ENCODE measurements at regions not wholly inside any gene's neighbourhood (a gene's known extent, or its start where the extent isn't known, plus 50 kb on each side); places are given as distances from the start of the nearest gene placed in this dataset.

DNA sequence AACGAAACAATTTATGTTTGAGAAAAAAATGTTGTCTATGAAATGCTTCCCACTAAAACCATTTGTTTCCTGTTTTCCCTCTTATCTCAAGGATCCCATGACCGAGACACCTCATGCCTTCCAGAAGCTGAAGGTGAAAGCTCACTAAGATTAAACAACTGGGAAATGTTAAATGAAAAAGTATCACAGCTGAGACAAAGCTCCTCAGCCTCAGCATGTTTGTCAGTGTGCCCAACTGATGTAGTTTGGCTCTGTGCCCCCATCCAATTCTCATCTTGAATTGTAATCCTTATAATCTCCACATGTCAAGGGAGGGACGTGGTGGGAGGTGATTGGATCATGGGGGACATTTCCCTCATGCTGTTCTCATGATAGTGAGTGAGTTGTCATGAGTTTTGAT, 327.3 kb downstream of the HTR7 start:
- H3K4me1 ChIP-seq, result no peaks in the 10 kb centered on the region
- ChIA-PET POLR2A (no interaction called here), CTCF (interaction anchor here (1.3 kb wide), 1 partner anchor 17 kb away, joined by 4 read pairs; no protein-coding TSS in a partner anchor)
- no peak overlapping the region for H3K27ac ChIP-seq
- no peak for DNase-seq (ENCODE audit: low read depth in 1 of 2, low spot score in 1 of 2)
- FAIRE-seq, result no peak
- WGBS (ENCODE audit: missing lambda C conversion rate), result 1% methylated on average over 3 of the region's 3 CpGs
- no peak overlapping the region for H3K4me3 ChIP-seq
- H3K9me3 ChIP-seq, result no peaks in the 10 kb centered on the region
- no peak for TF ChIP-seq MAFK (IDR thresholded peaks at IDR 0.05; ENCODE audit: partially characterized antibody)
- TF ChIP-seq MYC (IDR thresholded peaks at IDR 0.05; ENCODE audit: borderline replicate concordance, low read length), result no peak
- TF ChIP-seq CHD2 (IDR thresholded peaks at IDR 0.05; ENCODE audit: low read length, partially characterized antibody), result no peak
- TF ChIP-seq HEYL (CRISPR knock-in tag; IDR thresholded peaks at IDR 0.05), result no peak
- no peak for TF ChIP-seq ESRRA (IDR thresholded peaks at IDR 0.05; ENCODE audit: borderline replicate concordance, low read length)
- TF ChIP-seq HDAC2 (IDR thresholded peaks at IDR 0.05), result no peak
- no peak for TF ChIP-seq ZC3H11A (IDR thresholded peaks at IDR 0.05)
- TF ChIP-seq, protein P1, sequence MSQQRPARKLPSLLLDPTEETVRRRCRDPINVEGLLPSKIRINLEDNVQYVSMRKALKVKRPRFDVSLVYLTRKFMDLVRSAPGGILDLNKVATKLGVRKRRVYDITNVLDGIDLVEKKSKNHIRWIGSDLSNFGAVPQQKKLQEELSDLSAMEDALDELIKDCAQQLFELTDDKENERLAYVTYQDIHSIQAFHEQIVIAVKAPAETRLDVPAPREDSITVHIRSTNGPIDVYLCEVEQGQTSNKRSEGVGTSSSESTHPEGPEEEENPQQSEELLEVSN (IDR thresholded peaks at IDR 0.05; ENCODE audit: borderline replicate concordance, low read depth), result no peak
- TF ChIP-seq, protein P2, sequence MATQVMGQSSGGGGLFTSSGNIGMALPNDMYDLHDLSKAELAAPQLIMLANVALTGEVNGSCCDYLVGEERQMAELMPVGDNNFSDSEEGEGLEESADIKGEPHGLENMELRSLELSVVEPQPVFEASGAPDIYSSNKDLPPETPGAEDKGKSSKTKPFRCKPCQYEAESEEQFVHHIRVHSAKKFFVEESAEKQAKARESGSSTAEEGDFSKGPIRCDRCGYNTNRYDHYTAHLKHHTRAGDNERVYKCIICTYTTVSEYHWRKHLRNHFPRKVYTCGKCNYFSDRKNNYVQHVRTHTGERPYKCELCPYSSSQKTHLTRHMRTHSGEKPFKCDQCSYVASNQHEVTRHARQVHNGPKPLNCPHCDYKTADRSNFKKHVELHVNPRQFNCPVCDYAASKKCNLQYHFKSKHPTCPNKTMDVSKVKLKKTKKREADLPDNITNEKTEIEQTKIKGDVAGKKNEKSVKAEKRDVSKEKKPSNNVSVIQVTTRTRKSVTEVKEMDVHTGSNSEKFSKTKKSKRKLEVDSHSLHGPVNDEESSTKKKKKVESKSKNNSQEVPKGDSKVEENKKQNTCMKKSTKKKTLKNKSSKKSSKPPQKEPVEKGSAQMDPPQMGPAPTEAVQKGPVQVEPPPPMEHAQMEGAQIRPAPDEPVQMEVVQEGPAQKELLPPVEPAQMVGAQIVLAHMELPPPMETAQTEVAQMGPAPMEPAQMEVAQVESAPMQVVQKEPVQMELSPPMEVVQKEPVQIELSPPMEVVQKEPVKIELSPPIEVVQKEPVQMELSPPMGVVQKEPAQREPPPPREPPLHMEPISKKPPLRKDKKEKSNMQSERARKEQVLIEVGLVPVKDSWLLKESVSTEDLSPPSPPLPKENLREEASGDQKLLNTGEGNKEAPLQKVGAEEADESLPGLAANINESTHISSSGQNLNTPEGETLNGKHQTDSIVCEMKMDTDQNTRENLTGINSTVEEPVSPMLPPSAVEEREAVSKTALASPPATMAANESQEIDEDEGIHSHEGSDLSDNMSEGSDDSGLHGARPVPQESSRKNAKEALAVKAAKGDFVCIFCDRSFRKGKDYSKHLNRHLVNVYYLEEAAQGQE (IDR thresholded peaks at IDR 0.05), result no peak
- TF ChIP-seq, protein P3, sequence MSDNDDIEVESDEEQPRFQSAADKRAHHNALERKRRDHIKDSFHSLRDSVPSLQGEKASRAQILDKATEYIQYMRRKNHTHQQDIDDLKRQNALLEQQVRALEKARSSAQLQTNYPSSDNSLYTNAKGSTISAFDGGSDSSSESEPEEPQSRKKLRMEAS (IDR thresholded peaks at IDR 0.05), result no peak
- TF ChIP-seq, protein P4, sequence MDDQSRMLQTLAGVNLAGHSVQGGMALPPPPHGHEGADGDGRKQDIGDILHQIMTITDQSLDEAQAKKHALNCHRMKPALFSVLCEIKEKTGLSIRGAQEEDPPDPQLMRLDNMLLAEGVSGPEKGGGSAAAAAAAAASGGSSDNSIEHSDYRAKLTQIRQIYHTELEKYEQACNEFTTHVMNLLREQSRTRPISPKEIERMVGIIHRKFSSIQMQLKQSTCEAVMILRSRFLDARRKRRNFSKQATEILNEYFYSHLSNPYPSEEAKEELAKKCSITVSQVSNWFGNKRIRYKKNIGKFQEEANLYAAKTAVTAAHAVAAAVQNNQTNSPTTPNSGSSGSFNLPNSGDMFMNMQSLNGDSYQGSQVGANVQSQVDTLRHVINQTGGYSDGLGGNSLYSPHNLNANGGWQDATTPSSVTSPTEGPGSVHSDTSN (IDR thresholded peaks at IDR 0.05), result no peak
- TF ChIP-seq, protein P5, sequence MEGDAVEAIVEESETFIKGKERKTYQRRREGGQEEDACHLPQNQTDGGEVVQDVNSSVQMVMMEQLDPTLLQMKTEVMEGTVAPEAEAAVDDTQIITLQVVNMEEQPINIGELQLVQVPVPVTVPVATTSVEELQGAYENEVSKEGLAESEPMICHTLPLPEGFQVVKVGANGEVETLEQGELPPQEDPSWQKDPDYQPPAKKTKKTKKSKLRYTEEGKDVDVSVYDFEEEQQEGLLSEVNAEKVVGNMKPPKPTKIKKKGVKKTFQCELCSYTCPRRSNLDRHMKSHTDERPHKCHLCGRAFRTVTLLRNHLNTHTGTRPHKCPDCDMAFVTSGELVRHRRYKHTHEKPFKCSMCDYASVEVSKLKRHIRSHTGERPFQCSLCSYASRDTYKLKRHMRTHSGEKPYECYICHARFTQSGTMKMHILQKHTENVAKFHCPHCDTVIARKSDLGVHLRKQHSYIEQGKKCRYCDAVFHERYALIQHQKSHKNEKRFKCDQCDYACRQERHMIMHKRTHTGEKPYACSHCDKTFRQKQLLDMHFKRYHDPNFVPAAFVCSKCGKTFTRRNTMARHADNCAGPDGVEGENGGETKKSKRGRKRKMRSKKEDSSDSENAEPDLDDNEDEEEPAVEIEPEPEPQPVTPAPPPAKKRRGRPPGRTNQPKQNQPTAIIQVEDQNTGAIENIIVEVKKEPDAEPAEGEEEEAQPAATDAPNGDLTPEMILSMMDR (IDR thresholded peaks at IDR 0.05), result no peak
- no peak for TF ChIP-seq TP53 (CRISPR knock-in tag; IDR thresholded peaks at IDR 0.05)
- TF ChIP-seq JUNB (IDR thresholded peaks at IDR 0.05), result no peak
- TF ChIP-seq, protein P6, sequence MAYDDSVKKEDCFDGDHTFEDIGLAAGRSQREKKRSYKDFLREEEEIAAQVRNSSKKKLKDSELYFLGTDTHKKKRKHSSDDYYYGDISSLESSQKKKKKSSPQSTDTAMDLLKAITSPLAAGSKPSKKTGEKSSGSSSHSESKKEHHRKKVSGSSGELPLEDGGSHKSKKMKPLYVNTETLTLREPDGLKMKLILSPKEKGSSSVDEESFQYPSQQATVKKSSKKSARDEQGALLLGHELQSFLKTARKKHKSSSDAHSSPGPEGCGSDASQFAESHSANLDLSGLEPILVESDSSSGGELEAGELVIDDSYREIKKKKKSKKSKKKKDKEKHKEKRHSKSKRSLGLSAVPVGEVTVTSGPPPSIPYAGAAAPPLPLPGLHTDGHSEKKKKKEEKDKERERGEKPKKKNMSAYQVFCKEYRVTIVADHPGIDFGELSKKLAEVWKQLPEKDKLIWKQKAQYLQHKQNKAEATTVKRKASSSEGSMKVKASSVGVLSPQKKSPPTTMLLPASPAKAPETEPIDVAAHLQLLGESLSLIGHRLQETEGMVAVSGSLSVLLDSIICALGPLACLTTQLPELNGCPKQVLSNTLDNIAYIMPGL (CRISPR knock-in tag; IDR thresholded peaks at IDR 0.05; ENCODE audit: borderline replicate concordance), result no peak
- no peak for TF ChIP-seq TFCP2L1 (CRISPR knock-in tag; IDR thresholded peaks at IDR 0.05)
- TF ChIP-seq ZNF302 (CRISPR knock-in tag; IDR thresholded peaks at IDR 0.05), result no peak
- no peak overlapping the region for H3K4me2 ChIP-seq
- ATAC-seq, result no peak

DNA sequence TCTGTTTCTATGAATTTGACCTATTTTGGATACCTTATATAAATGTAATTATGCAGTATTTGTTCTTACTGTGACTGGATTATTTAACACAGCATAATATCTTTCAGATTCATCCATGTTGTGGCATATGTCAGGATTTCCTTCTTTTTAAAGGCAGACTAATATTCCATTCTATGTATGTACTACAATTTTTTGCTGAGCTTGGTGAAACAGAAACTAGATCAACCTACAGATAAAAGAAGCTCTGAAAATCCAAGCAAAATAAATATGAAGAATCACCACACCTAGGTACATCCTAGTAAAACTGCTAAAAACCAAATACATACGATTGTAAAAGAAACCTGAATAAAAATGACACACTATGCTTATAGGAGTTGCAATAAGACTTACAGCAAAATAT, 300.5 kb downstream of the HTR7 start:
- Histone ChIP-seq H3K27ac (no peak overlapping the region), H3K4me1 (no peaks in the 10 kb centered on the region), H3K4me3 (no peak overlapping the region), H3K4me2 (no peak overlapping the region), H3K9me3 (no peaks in the 10 kb centered on the region)
- no peak for ATAC-seq
- TF ChIP-seq RCOR1 (IDR thresholded peaks at IDR 0.05; ENCODE audit: low read depth, low read length) (no peak), MAFK (IDR thresholded peaks at IDR 0.05; ENCODE audit: partially characterized antibody) (peak; percentile 52)
- ChIA-PET CTCF (no interaction called here), POLR2A (no interaction called here)
- WGBS (ENCODE audit: missing lambda C conversion rate), result 0% methylated on average over 1 of the region's 1 CpG
- no peak for FAIRE-seq
- DNase-seq (ENCODE audit: low read depth in 1 of 2, low spot score in 1 of 2), result no peak
